Neural progenitor cell (in vitro differentiated cells): ENCODE measurements at regions not wholly inside any gene's neighbourhood (a gene's known extent, or its start where the extent isn't known, plus 50 kb on each side); places are given as distances from the start of the nearest gene placed in this dataset.

Source experiments
- DNase-seq: peaks from one replicate; pipeline ENCODE4 v3.0.0-alpha.2; 2016; ENCODE audit warnings: low spot score
- H2AFZ ChIP-seq: fragments of 200-600 bp; sonication (generic); replicated peaks from 2 replicates; pipeline ENCODE4 v1.6.1; 2016; ENCODE audit warnings: antibody characterized with exemption
- H3F3A ChIP-seq: fragments of 200-600 bp; sonication (generic); 2 replicates; pipeline ENCODE4 v1.6.1; 2016; ENCODE audit warnings: antibody characterized with exemption, low read depth
- H3K27ac ChIP-seq: fragments of 200-600 bp; sonication (generic); 2 replicates; pipeline ENCODE4 v1.5.1; 2016; ENCODE audit warnings: mild to moderate bottlenecking
- H3K27me3 ChIP-seq: fragments of 200-600 bp; sonication (generic); 2 replicates; pipeline ENCODE4 v1.6.1; 2016; ENCODE audit warnings: mild to moderate bottlenecking, moderate library complexity
- H3K36me3 ChIP-seq: fragments of 200-600 bp; sonication (generic); 2 replicates; pipeline ENCODE4 v1.5.1; 2016
- H3K4me1 ChIP-seq: fragments of 200-600 bp; sonication (generic); 2 replicates; pipeline ENCODE4 v1.6.1; 2016; ENCODE audit warnings: mixed run types
- H3K4me2 ChIP-seq: fragments of 200-600 bp; sonication (generic); 2 replicates; pipeline ENCODE4 v1.6.1; 2016
- H3K4me3 ChIP-seq: fragments of 200-600 bp; sonication (generic); 2 replicates; pipeline ENCODE4 v1.5.1; 2016
- H3K79me2 ChIP-seq: fragments of 200-600 bp; sonication (generic); 2 replicates; pipeline ENCODE4 v1.6.1; 2016; ENCODE audit warnings: low read depth
- H3K9ac ChIP-seq: fragments of 200-600 bp; sonication (generic); 2 replicates; pipeline ENCODE4 v1.6.1; 2016
- H3K9me3 ChIP-seq: fragments of 200-600 bp; sonication (generic); 2 replicates; pipeline ENCODE4 v1.5.1; 2016; ENCODE audit warnings: low read depth
- H4K20me1 ChIP-seq: fragments of 200-600 bp; sonication (generic); 2 replicates; pipeline ENCODE4 v1.6.1; 2016; ENCODE audit warnings: low read depth
- H3K27ac Mint-ChIP-seq: 3 replicates; pipeline ENCODE4 v1.8.0; 2021; ENCODE audit warnings: mixed read lengths
- H3K27me3 Mint-ChIP-seq: 2 replicates; pipeline ENCODE4 v1.8.0; 2022; ENCODE audit warnings: low read depth, mild to moderate bottlenecking, inconsistent platforms, moderate library complexity, mixed read lengths; ENCODE audit not compliant: insufficient read depth
- H3K36me3 Mint-ChIP-seq: 3 replicates; pipeline ENCODE4 v1.8.0; 2021; ENCODE audit warnings: mixed read lengths
- H3K4me1 Mint-ChIP-seq: 3 replicates; pipeline ENCODE4 v1.8.0; 2021; ENCODE audit warnings: mixed read lengths
- H3K4me3 Mint-ChIP-seq: 3 replicates; pipeline ENCODE4 v1.8.0; 2021; ENCODE audit warnings: mild to moderate bottlenecking, moderate library complexity, mixed read lengths
- H3K9me3 Mint-ChIP-seq: 3 replicates; pipeline ENCODE4 v1.8.0; 2020; ENCODE audit warnings: mixed read lengths
- EZH2 ChIP-seq: fragments of 200-600 bp; sonication (generic); IDR thresholded peaks from 2 replicates; pipeline ENCODE4 v1.6.1; 2017; ENCODE audit warnings: antibody characterized with exemption, mild to moderate bottlenecking, moderate library complexity
- EZH2phosphoT487 ChIP-seq: fragments of 200-600 bp; sonication (generic); IDR thresholded peaks from 2 replicates; pipeline ENCODE4 v1.6.1; 2017; ENCODE audit warnings: antibody characterized with exemption
- TF ChIP-seq, protein P1 (sequence below): fragments of 200-600 bp; sonication (generic); IDR thresholded peaks from 2 replicates; pipeline ENCODE4 v1.5.1; 2017; ENCODE audit warnings: antibody characterized with exemption, mild to moderate bottlenecking

- H3K4me2 ChIP-seq, result no peak overlapping the region
- no peaks in the 10 kb centered on the region for H4K20me1 ChIP-seq
- Mint-ChIP-seq H3K36me3 (peaks cover 9% of the 10 kb centered on the region), H3K27ac (peak overlapping the region; percentile 52), H3K4me3 (no peak overlapping the region), H3K9me3 (peaks cover 11% of the 10 kb centered on the region), H3K27me3 (no peaks in the 10 kb centered on the region), H3K4me1 (peaks cover 36% of the 10 kb centered on the region)
- H3K79me2 ChIP-seq, result no peaks in the 10 kb centered on the region
- no peaks in the 10 kb centered on the region for H3F3A ChIP-seq
- no peak overlapping the region for H3K9ac ChIP-seq
- peaks cover 13% of the 10 kb centered on the region for H3K4me1 ChIP-seq
- TF ChIP-seq, protein P1, sequence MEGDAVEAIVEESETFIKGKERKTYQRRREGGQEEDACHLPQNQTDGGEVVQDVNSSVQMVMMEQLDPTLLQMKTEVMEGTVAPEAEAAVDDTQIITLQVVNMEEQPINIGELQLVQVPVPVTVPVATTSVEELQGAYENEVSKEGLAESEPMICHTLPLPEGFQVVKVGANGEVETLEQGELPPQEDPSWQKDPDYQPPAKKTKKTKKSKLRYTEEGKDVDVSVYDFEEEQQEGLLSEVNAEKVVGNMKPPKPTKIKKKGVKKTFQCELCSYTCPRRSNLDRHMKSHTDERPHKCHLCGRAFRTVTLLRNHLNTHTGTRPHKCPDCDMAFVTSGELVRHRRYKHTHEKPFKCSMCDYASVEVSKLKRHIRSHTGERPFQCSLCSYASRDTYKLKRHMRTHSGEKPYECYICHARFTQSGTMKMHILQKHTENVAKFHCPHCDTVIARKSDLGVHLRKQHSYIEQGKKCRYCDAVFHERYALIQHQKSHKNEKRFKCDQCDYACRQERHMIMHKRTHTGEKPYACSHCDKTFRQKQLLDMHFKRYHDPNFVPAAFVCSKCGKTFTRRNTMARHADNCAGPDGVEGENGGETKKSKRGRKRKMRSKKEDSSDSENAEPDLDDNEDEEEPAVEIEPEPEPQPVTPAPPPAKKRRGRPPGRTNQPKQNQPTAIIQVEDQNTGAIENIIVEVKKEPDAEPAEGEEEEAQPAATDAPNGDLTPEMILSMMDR, result no peak
- TF ChIP-seq EZH2 (no peak), EZH2phosphoT487 (no peak)
- H3K36me3 ChIP-seq, result no peaks in the 10 kb centered on the region
- H3K9me3 ChIP-seq, result no peaks in the 10 kb centered on the region
- no peak overlapping the region for H3K4me3 ChIP-seq
- no peak for DNase-seq
- peak overlapping the region; percentile 99 for H2AFZ ChIP-seq
- no peak overlapping the region for H3K27ac ChIP-seq
- no peaks in the 10 kb centered on the region for H3K27me3 ChIP-seq
Measured at GRCh38 chr4:125739760-125740159, 425.0 kb downstream of the FAT4 start.

DNA sequence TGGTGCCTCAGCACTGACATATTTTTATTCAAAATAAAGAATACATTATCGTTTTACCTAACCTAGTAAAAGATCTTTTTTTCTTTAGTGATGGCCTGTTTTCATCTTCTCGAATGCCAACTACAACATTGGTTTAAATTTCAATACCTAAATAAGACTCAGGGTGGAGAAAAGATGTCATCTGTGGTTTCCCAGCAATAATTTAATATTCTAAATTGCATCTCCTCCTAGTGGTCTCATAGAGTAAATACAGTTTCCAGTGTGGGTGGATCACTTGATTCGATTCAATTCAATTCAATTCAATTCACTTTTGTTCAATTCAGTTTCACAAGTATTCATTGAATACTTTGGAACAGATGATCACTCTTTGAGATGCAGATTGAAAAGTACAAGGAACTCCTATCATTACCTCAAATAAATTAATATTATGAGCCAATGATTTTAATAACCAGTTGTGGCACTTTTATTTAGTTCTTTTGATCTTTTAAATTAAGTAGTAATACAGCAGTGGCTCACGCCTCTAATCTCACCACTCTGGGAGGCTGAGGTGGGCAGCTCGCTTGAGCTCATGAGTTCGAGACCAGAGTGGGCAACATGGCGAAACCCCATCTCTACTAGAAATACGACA lies 427.2 kb downstream of the FAT4 start:
- Mint-ChIP-seq H3K27me3 (no peaks in the 10 kb centered on the region), H3K9me3 (peaks cover 17% of the 10 kb centered on the region)
- DNase-seq, result no peak

DNA sequence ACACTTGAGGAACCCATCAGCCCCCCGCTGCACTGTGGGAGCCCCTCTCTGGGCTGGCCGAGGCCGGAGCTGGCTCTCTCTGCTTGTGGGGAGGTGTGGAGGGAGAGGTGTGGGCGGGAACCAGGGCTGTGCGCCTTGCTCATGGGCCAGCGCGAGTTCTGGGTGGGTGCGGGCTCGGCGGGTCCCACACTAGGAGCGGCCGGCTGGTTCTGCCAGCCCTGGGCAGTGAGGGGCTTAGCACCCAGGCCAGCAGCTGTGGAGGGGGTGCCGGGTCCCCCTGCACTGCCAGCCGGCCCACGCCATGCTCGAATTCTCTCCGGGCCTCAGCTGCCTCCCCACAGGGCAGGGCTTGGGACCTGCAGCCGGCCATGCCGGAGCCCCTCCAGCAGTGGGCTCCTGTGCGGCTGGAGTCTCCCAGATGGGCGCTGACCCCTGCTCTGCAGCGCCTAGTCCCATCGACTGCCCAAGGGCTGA lies 430.2 kb downstream of the FAT4 start:
- Histone ChIP-seq H3K4me3 (no peak overlapping the region), H3K27ac (no peak overlapping the region), H3K79me2 (no peaks in the 10 kb centered on the region), H3K27me3 (no peaks in the 10 kb centered on the region), H3F3A (no peaks in the 10 kb centered on the region), H3K4me1 (peaks cover 3% of the 10 kb centered on the region), H3K9me3 (no peaks in the 10 kb centered on the region), H3K9ac (no peak overlapping the region), H2AFZ (no peak overlapping the region), H3K4me2 (no peak overlapping the region), H4K20me1 (no peaks in the 10 kb centered on the region), H3K36me3 (no peaks in the 10 kb centered on the region)
- Mint-ChIP-seq H3K4me3 (no peak overlapping the region), H3K27me3 (no peaks in the 10 kb centered on the region), H3K36me3 (peaks cover 4% of the 10 kb centered on the region), H3K4me1 (peaks cover 5% of the 10 kb centered on the region), H3K9me3 (peaks cover 25% of the 10 kb centered on the region), H3K27ac (no peak overlapping the region)
- TF ChIP-seq, protein P1, result no peak
- TF ChIP-seq EZH2 (no peak), EZH2phosphoT487 (no peak)
- no peak for DNase-seq

More for the DNA sequence above, 427.2 kb downstream of the FAT4 start:
- Histone ChIP-seq H3K27ac (no peak overlapping the region), H3K9me3 (no peaks in the 10 kb centered on the region), H4K20me1 (no peaks in the 10 kb centered on the region), H3K79me2 (no peaks in the 10 kb centered on the region), H2AFZ (no peak overlapping the region), H3K9ac (no peak overlapping the region), H3F3A (no peaks in the 10 kb centered on the region), H3K36me3 (no peaks in the 10 kb centered on the region), H3K4me1 (peaks cover 9% of the 10 kb centered on the region), H3K4me2 (no peak overlapping the region), H3K27me3 (no peaks in the 10 kb centered on the region), H3K4me3 (no peak overlapping the region)
- Mint-ChIP-seq H3K27ac (no peak overlapping the region), H3K4me3 (no peak overlapping the region), H3K36me3 (peaks cover 8% of the 10 kb centered on the region), H3K4me1 (peaks cover 15% of the 10 kb centered on the region)
- no peak for TF ChIP-seq EZH2phosphoT487
- TF ChIP-seq, protein P1, result peak; percentile 64
- no peak for TF ChIP-seq EZH2
